ENCODE measurements at regions not wholly inside any gene's neighbourhood (a gene's known extent, or its start where the extent isn't known, plus 50 kb on each side); places are given as distances from the start of the nearest gene placed in this dataset.

GRCh38 chr4:141349236-141349635, 128.5 kb downstream of the ZNF330 start:
- no peak for TF ChIP-seq CTCF (IDR thresholded peaks at IDR 0.05)
- TF ChIP-seq POLR2A (IDR thresholded peaks at IDR 0.05; ENCODE audit: low read depth): no peak
- TF ChIP-seq EP300 (IDR thresholded peaks at IDR 0.05): no peak
